ENCODE measurements at regions not wholly inside any gene's neighbourhood (a gene's known extent, or its start where the extent isn't known, plus 50 kb on each side); places are given as distances from the start of the nearest gene placed in this dataset.

- ATAC-seq: peak; percentile 53
- intact Hi-C loops (cut with DNase I): no loop called here
- DNase-seq (ENCODE audit: low spot score): no peak
These were observed 391.3 kb upstream of the FIGN start for GRCh38 chr2:164126960-164127660.

GRCh38 chr2:164115806-164116205 is 380.0 kb upstream of the FIGN start:
- ATAC-seq: no peak
- intact Hi-C loops (cut with DNase I): no loop called here
- no peak for DNase-seq (ENCODE audit: low spot score)

- ATAC-seq (no peak), DNase-seq (ENCODE audit: low spot score) (no peak)
- intact Hi-C loops (cut with DNase I): no loop called here
These were observed 379.1 kb upstream of the FIGN start for GRCh38 chr2:164114937-164115336.

GRCh38 chr2:164112105-164112504 is 376.3 kb upstream of the FIGN start:
- ATAC-seq: no peak
- intact Hi-C loops (cut with DNase I): loop anchor here (1.0 kb wide), 1 partner anchor 24 kb away; no protein-coding TSS in a partner anchor
- no peak for DNase-seq (ENCODE audit: low spot score)

- ATAC-seq: no peak
- intact Hi-C loops (cut with DNase I): no loop called here
These were observed 374.7 kb upstream of the FIGN start for GRCh38 chr2:164110515-164110914.

GRCh38 chr2:164109006-164109405 is 373.2 kb upstream of the FIGN start:
- DNase-seq (ENCODE audit: low spot score): no peak
- intact Hi-C loops (cut with DNase I): no loop called here
- no peak for ATAC-seq

More at GRCh38 chr2:164110515-164110914, 374.7 kb upstream of the FIGN start:
- no peak for DNase-seq (ENCODE audit: low spot score)

GRCh38 chr2:164103271-164103670 is 367.5 kb upstream of the FIGN start:
- DNase-seq (ENCODE audit: low spot score) (no peak), ATAC-seq (no peak)
- intact Hi-C loops (cut with DNase I): no loop called here

GRCh38 chr2:164102366-164102765 is 366.6 kb upstream of the FIGN start:
- no peak for ATAC-seq
- DNase-seq (ENCODE audit: low spot score): no peak
- intact Hi-C loops (cut with DNase I): no loop called here

- DNase-seq (ENCODE audit: low spot score) (no peak), ATAC-seq (no peak)
- intact Hi-C loops (cut with DNase I): no loop called here
These were observed 355.9 kb upstream of the FIGN start for GRCh38 chr2:164091673-164092072.

- no peak for ATAC-seq
- intact Hi-C loops (cut with DNase I): no loop called here
These were observed 354.7 kb upstream of the FIGN start for GRCh38 chr2:164090533-164090932.

GRCh38 chr2:164084066-164084465 is 348.3 kb upstream of the FIGN start:
- ATAC-seq (no peak), DNase-seq (ENCODE audit: low spot score) (no peak)
- intact Hi-C loops (cut with DNase I): no loop called here

More at GRCh38 chr2:164090533-164090932, 354.7 kb upstream of the FIGN start:
- no peak for DNase-seq (ENCODE audit: low spot score)

GRCh38 chr2:164080486-164080885 is 344.7 kb upstream of the FIGN start:
- no peak for DNase-seq (ENCODE audit: low spot score)
- ATAC-seq: no peak
- intact Hi-C loops (cut with DNase I): no loop called here

- ATAC-seq (no peak), DNase-seq (ENCODE audit: low spot score) (no peak)
- intact Hi-C loops (cut with DNase I): no loop called here
These were observed 343.4 kb upstream of the FIGN start for GRCh38 chr2:164079258-164079657.

GRCh38 chr2:164078421-164078820 is 342.6 kb upstream of the FIGN start:
- DNase-seq (ENCODE audit: low spot score): no peak
- ATAC-seq: no peak
- intact Hi-C loops (cut with DNase I): no loop called here

- intact Hi-C loops (cut with DNase I): no loop called here
- ATAC-seq (no peak), DNase-seq (ENCODE audit: low spot score) (no peak)
These were observed 337.6 kb upstream of the FIGN start for GRCh38 chr2:164073101-164074074.

GRCh38 chr2:164069540-164069939 is 333.7 kb upstream of the FIGN start:
- DNase-seq (ENCODE audit: low spot score) (no peak), ATAC-seq (peak; percentile 51)
- intact Hi-C loops (cut with DNase I): no loop called here

GRCh38 chr2:164068063-164068462 is 332.3 kb upstream of the FIGN start:
- no peak for DNase-seq (ENCODE audit: low spot score)
- intact Hi-C loops (cut with DNase I): no loop called here
- no peak for ATAC-seq

- ATAC-seq: no peak
- DNase-seq (ENCODE audit: low spot score): no peak
- intact Hi-C loops (cut with DNase I): no loop called here
These were observed 330.3 kb upstream of the FIGN start for GRCh38 chr2:164066095-164066494.

- intact Hi-C loops (cut with DNase I): no loop called here
- no peak for DNase-seq (ENCODE audit: low spot score)
- ATAC-seq: no peak
These were observed 329.2 kb upstream of the FIGN start for GRCh38 chr2:164065038-164065437.

GRCh38 chr2:164061129-164061746 is 325.4 kb upstream of the FIGN start:
- ATAC-seq (no peak), DNase-seq (ENCODE audit: low spot score) (no peak)
- intact Hi-C loops (cut with DNase I): no loop called here
